Left ventricle myocardium inferior (tissue), 1 donor: ENCODE measurements at regions not wholly inside any gene's neighbourhood (a gene's known extent, or its start where the extent isn't known, plus 50 kb on each side); places are given as distances from the start of the nearest gene placed in this dataset.

Experiments
- DNase-seq: peaks from one replicate; pipeline ENCODE4 v3.0.0-alpha.2; 2020
- H3K27ac ChIP-seq: fragments of 200-600 bp; replicated peaks from 2 replicates; pipeline ENCODE4 v1.8.0; 2021
- H3K27me3 ChIP-seq: fragments of 200-600 bp; 2 replicates; pipeline ENCODE4 v1.8.0; 2021; ENCODE audit warnings: low read depth
- H3K36me3 ChIP-seq: fragments of 200-600 bp; 2 replicates; pipeline ENCODE4 v1.8.0; 2021
- H3K4me1 ChIP-seq: fragments of 200-600 bp; 2 replicates; pipeline ENCODE4 v1.8.0; 2021
- H3K4me3 ChIP-seq: fragments of 200-600 bp; 2 replicates; pipeline ENCODE4 v1.8.0; 2021; ENCODE audit warnings: mild to moderate bottlenecking, moderate library complexity
- H3K9me3 ChIP-seq: fragments of 200-600 bp; replicated peaks from 2 replicates; pipeline ENCODE4 v1.8.0; 2021
- CTCF ChIP-seq: fragments of 200-600 bp; IDR thresholded peaks from 2 replicates; pipeline ENCODE4 v1.8.0; 2021; ENCODE audit warnings: antibody characterized with exemption, mild to moderate bottlenecking, borderline replicate concordance
- intact Hi-C: fragments of 100-400 bp; cut with micrococcal nuclease; formaldehyde crosslinking; loops from one replicate; pipeline ENCODE4 v1.11.0; 2022
- donor health status: DM: no; HTN: yes; CAD: no; lungs with severe emphysema.

- Histone ChIP-seq H3K27me3 (no peaks in the 10 kb centered on the region), H3K36me3 (no peaks in the 10 kb centered on the region), H3K4me1 (peaks cover 4% of the 10 kb centered on the region), H3K9me3 (no peaks in the 10 kb centered on the region), H3K27ac (no peak overlapping the region), H3K4me3 (no peak overlapping the region)
- TF ChIP-seq CTCF = no peak
- intact Hi-C loops = no loop called here
- DNase-seq = no peak
These were observed 80.9 kb upstream of the SOX2 start for GRCh38 chr3:181630853-181631252.

GRCh38 chr3:181629711-181630110 lies 82.0 kb upstream of the SOX2 start:
- Histone ChIP-seq H3K36me3 (no peaks in the 10 kb centered on the region), H3K4me1 (peaks cover 4% of the 10 kb centered on the region), H3K27me3 (no peaks in the 10 kb centered on the region), H3K4me3 (no peak overlapping the region), H3K9me3 (no peaks in the 10 kb centered on the region), H3K27ac (no peak overlapping the region)
- no peak for TF ChIP-seq CTCF
- DNase-seq = no peak
- intact Hi-C loops = no loop called here

GRCh38 chr3:181629029-181629428 lies 82.7 kb upstream of the SOX2 start:
- Histone ChIP-seq H3K36me3 (no peaks in the 10 kb centered on the region), H3K9me3 (no peaks in the 10 kb centered on the region), H3K27ac (no peak overlapping the region), H3K4me1 (peaks cover 4% of the 10 kb centered on the region), H3K4me3 (no peak overlapping the region), H3K27me3 (no peaks in the 10 kb centered on the region)
- intact Hi-C loops = no loop called here
- TF ChIP-seq CTCF = no peak
- DNase-seq = no peak

GRCh38 chr3:181628384-181628783 lies 83.3 kb upstream of the SOX2 start:
- no peak for TF ChIP-seq CTCF
- Histone ChIP-seq H3K9me3 (no peaks in the 10 kb centered on the region), H3K27me3 (no peaks in the 10 kb centered on the region), H3K4me3 (no peak overlapping the region), H3K36me3 (no peaks in the 10 kb centered on the region), H3K4me1 (peaks cover 4% of the 10 kb centered on the region), H3K27ac (no peak overlapping the region)
- intact Hi-C loops = no loop called here
- DNase-seq = no peak

GRCh38 chr3:181626036-181626435 lies 85.7 kb upstream of the SOX2 start:
- H3K27me3 ChIP-seq = no peaks in the 10 kb centered on the region
- no peaks in the 10 kb centered on the region for H3K4me1 ChIP-seq
- no peak overlapping the region for H3K27ac ChIP-seq
- H3K36me3 ChIP-seq = no peaks in the 10 kb centered on the region
- intact Hi-C loops = no loop called here
- H3K4me3 ChIP-seq = no peak overlapping the region
- no peaks in the 10 kb centered on the region for H3K9me3 ChIP-seq
- DNase-seq = no peak
- no peak for TF ChIP-seq CTCF
